ENCODE measurements at regions not wholly inside any gene's neighbourhood (a gene's known extent, or its start where the extent isn't known, plus 50 kb on each side); places are given as distances from the start of the nearest gene placed in this dataset.

- no peaks in the 10 kb centered on the region for H3K36me3 ChIP-seq (ENCODE audit: control insufficient read depth, insufficient read depth, low read length)
- H3K4me3 Mint-ChIP-seq (ENCODE audit: unreplicated experiment) = no peak overlapping the region
- no peaks in the 10 kb centered on the region for H3K9me3 ChIP-seq
- no peaks in the 10 kb centered on the region for H3K27me3 Mint-ChIP-seq (ENCODE audit: insufficient read depth, unreplicated experiment)
- peaks cover 26% of the 10 kb centered on the region for H3K4me1 Mint-ChIP-seq (ENCODE audit: low read depth, unreplicated experiment)
- H3K4me3 ChIP-seq (ENCODE audit: low read depth, low read length) = no peak overlapping the region
- DNase-seq = no peak
- H3K4me1 ChIP-seq = peaks cover 10% of the 10 kb centered on the region
- POLR2A ChIA-PET = no interaction called here
- intact Hi-C loops (cut with micrococcal nuclease; ENCODE audit: unreplicated experiment) = no loop called here
- BruUV-seq (replicated peaks) = no TSS peak
- no peaks in the 10 kb centered on the region for H3K36me3 Mint-ChIP-seq (ENCODE audit: insufficient read depth, unreplicated experiment)
- no peak overlapping the region for H3K27ac Mint-ChIP-seq (ENCODE audit: unreplicated experiment)
- H3K27me3 ChIP-seq (replicated peaks; ENCODE audit: control insufficient read depth, insufficient read depth, low read length) = no peaks in the 10 kb centered on the region
- TF ChIP-seq CTCF (IDR thresholded peaks at IDR 0.05; ENCODE audit: insufficient read depth in 1 of 2, low read depth in 1 of 2, low read length in 1 of 2, severe bottlenecking in 1 of 2, unreplicated experiment in 1 of 2) = no peak
- peaks cover 8% of the 10 kb centered on the region for H3K9me3 Mint-ChIP-seq (ENCODE audit: unreplicated experiment)
- CTCF ChIA-PET = no interaction called here
Measured at GRCh38 chr1:185483664-185484450, 166.8 kb upstream of the IVNS1ABP start.

GRCh38 chr1:185483217-185483616, 166.2 kb upstream of the IVNS1ABP start:
- no peak for TF ChIP-seq CTCF (IDR thresholded peaks at IDR 0.05; ENCODE audit: insufficient read depth in 1 of 2, low read depth in 1 of 2, low read length in 1 of 2, severe bottlenecking in 1 of 2, unreplicated experiment in 1 of 2)
- no TSS peak for BruUV-seq (replicated peaks)
- ChIA-PET POLR2A (no interaction called here), CTCF (no interaction called here)
- Mint-ChIP-seq H3K4me1 (ENCODE audit: low read depth, unreplicated experiment) (peaks cover 20% of the 10 kb centered on the region), H3K36me3 (ENCODE audit: insufficient read depth, unreplicated experiment) (no peaks in the 10 kb centered on the region), H3K27me3 (ENCODE audit: insufficient read depth, unreplicated experiment) (no peaks in the 10 kb centered on the region), H3K9me3 (ENCODE audit: unreplicated experiment) (peaks cover 8% of the 10 kb centered on the region), H3K4me3 (ENCODE audit: unreplicated experiment) (no peak overlapping the region), H3K27ac (ENCODE audit: unreplicated experiment) (no peak overlapping the region)
- Histone ChIP-seq H3K36me3 (ENCODE audit: control insufficient read depth, insufficient read depth, low read length) (no peaks in the 10 kb centered on the region), H3K4me3 (ENCODE audit: low read depth, low read length) (no peak overlapping the region), H3K9me3 (no peaks in the 10 kb centered on the region), H3K27me3 (replicated peaks; ENCODE audit: control insufficient read depth, insufficient read depth, low read length) (no peaks in the 10 kb centered on the region), H3K4me1 (peaks cover 4% of the 10 kb centered on the region)
- intact Hi-C loops (cut with micrococcal nuclease; ENCODE audit: unreplicated experiment) = no loop called here
- DNase-seq = no peak

- no peak for DNase-seq
- Histone ChIP-seq H3K9me3 (no peaks in the 10 kb centered on the region), H3K27me3 (replicated peaks; ENCODE audit: control insufficient read depth, insufficient read depth, low read length) (no peaks in the 10 kb centered on the region), H3K4me3 (ENCODE audit: low read depth, low read length) (no peak overlapping the region), H3K4me1 (no peaks in the 10 kb centered on the region; the same call in 1 of the 2 replicates), H3K36me3 (ENCODE audit: control insufficient read depth, insufficient read depth, low read length) (no peaks in the 10 kb centered on the region)
- TF ChIP-seq CTCF (IDR thresholded peaks at IDR 0.05; ENCODE audit: insufficient read depth in 1 of 2, low read depth in 1 of 2, low read length in 1 of 2, severe bottlenecking in 1 of 2, unreplicated experiment in 1 of 2) = no peak
- Mint-ChIP-seq H3K27me3 (ENCODE audit: insufficient read depth, unreplicated experiment) (no peaks in the 10 kb centered on the region), H3K4me1 (ENCODE audit: low read depth, unreplicated experiment) (no peaks in the 10 kb centered on the region), H3K27ac (ENCODE audit: unreplicated experiment) (no peak overlapping the region), H3K36me3 (ENCODE audit: insufficient read depth, unreplicated experiment) (no peaks in the 10 kb centered on the region), H3K4me3 (ENCODE audit: unreplicated experiment) (no peak overlapping the region), H3K9me3 (ENCODE audit: unreplicated experiment) (no peaks in the 10 kb centered on the region)
- POLR2A ChIA-PET = no interaction called here
- CTCF ChIA-PET = no interaction called here
- intact Hi-C loops (cut with micrococcal nuclease; ENCODE audit: unreplicated experiment) = no loop called here
- no TSS peak for BruUV-seq (replicated peaks)
Measured at GRCh38 chr1:185480545-185480944, 163.5 kb upstream of the IVNS1ABP start.
